ENCODE measurements at regions not wholly inside any gene's neighbourhood (a gene's known extent, or its start where the extent isn't known, plus 50 kb on each side); places are given as distances from the start of the nearest gene placed in this dataset.

DNA sequence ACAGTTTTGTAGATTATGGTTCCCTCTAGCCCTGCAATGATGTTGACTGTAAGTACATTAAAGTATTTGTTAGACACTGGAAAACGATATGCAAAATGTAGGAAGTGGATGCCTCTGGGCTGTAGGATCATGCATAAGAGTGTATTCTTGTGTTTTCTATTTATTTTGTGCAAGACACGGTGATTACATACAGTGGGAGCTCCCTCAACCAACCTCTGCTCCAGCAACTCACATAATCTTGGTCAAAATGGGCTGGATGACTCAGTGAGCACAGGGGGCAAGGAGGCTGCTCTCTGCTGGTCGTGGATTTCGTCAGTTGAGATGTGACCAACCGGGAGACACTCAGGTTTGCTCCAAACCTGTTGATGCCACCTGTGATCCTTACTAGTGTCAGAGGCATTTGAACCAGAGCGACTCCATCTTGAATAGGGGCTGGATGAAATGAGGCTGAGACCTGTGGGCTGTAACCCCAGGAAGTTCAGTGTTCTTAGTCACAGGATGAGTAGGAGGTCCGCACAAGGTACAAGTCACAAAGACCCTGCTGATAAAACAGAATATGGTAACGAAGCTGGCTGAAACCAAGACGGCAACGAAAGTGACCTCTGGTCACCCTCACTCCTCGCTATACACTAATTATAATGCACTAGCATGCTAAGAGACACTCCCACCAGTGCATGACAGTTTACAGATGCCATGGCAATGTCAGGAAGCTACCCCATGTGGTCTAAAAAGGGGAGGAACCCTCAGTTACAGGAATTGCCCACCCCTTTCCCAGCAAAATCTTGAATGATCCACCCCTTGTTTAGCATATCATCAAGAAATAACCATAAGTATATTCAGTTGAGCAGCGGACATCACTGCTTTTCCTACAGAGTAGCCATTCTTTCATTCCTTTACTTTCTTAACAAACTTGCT, 56.4 kb upstream of the FAM20C start:
- H3K27me3 ChIP-seq (ENCODE audit: control insufficient read depth, insufficient read depth, low read length), result peaks cover 7% of the 10 kb centered on the region
- no peaks in the 10 kb centered on the region; the same call in 1 of the 2 replicates for H3K9me3 ChIP-seq (ENCODE audit: control insufficient read depth, insufficient read depth, low read length)
- no peak overlapping the region for H3K4me3 ChIP-seq (ENCODE audit: low read depth, low read length)
- ChIA-PET POLR2A (no interaction called here), CTCF (no interaction called here)
- H3K27ac ChIP-seq (ENCODE audit: low read depth, low read length), result no peak overlapping the region
- TF ChIP-seq, protein P1, sequence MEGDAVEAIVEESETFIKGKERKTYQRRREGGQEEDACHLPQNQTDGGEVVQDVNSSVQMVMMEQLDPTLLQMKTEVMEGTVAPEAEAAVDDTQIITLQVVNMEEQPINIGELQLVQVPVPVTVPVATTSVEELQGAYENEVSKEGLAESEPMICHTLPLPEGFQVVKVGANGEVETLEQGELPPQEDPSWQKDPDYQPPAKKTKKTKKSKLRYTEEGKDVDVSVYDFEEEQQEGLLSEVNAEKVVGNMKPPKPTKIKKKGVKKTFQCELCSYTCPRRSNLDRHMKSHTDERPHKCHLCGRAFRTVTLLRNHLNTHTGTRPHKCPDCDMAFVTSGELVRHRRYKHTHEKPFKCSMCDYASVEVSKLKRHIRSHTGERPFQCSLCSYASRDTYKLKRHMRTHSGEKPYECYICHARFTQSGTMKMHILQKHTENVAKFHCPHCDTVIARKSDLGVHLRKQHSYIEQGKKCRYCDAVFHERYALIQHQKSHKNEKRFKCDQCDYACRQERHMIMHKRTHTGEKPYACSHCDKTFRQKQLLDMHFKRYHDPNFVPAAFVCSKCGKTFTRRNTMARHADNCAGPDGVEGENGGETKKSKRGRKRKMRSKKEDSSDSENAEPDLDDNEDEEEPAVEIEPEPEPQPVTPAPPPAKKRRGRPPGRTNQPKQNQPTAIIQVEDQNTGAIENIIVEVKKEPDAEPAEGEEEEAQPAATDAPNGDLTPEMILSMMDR (IDR thresholded peaks at IDR 0.05; ENCODE audit: low read depth, low read length), result no peak
- DNase-seq (ENCODE audit: low read depth, low spot score), result no peak

DNA sequence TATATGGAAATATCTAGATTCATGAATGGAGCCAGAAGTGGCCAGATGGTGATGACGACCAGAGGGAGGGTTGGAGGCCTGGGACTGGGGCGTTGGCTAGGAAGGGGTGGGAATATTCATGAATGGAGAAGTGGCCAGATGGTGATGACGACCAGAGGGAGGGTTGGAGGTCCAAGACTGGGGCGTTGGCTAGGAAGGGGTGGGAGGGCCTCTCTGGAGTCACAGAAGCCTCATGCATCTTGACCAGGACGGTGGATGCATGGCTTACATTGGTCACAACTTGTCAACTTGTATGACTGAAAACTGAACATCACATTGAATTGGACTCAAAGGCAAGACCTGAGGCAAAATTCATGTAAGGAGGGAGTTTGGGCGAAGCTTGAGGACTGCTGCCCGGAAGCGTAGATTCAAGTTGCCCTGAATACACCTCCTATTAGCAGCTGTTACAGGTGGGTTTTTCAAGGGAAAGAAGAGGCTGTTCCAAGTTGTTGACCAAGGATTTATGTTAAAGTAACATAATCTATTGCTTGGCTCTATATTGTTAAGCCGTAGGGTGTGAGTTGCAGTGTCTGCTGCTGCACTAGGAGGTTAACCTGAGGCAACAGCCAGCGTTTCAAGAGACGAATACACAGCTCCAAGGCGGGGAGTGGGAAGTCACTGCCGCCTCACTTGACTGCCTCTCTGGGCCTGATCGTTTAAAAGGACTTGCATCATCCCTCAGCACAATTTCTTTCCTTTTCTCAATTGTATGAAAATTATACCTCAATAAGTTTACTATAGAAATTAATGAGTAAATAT, 55.1 kb upstream of the FAM20C start:
- no peak overlapping the region for H3K27ac ChIP-seq (ENCODE audit: low read depth, low read length)
- TF ChIP-seq, protein P1 (IDR thresholded peaks at IDR 0.05; ENCODE audit: low read depth, low read length), result no peak
- no peaks in the 10 kb centered on the region; the same call in 1 of the 2 replicates for H3K9me3 ChIP-seq (ENCODE audit: control insufficient read depth, insufficient read depth, low read length)
- ChIA-PET CTCF (no interaction called here), POLR2A (no interaction called here)
- no peak for DNase-seq (ENCODE audit: low read depth, low spot score)
- H3K4me3 ChIP-seq (ENCODE audit: low read depth, low read length), result no peak overlapping the region
- H3K27me3 ChIP-seq (ENCODE audit: control insufficient read depth, insufficient read depth, low read length), result peaks cover 7% of the 10 kb centered on the region

DNA sequence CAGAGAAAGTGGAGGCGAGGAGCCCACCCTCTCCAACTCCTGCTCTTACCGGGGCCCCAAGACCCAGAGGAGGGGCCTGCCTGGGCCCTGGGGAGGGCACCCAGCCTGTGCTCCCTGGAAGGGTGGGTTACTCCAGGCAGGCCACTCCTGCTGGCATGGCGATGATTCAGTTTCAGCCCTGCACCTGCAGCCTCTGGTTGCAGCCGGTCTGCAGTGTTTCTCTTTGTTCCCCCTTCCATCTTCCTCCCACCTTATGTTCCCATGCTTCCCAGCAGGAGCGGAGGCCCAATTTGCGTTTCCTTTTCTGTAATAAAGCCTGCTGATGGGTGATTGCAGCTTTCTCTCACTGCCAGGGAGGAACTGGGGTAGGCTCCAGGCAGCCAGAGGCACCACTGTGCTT, 53.2 kb upstream of the FAM20C start:
- Histone ChIP-seq H3K27me3 (ENCODE audit: control insufficient read depth, insufficient read depth, low read length) (peaks cover 7% of the 10 kb centered on the region), H3K9me3 (ENCODE audit: control insufficient read depth, insufficient read depth, low read length) (no peaks in the 10 kb centered on the region; the same call in 1 of the 2 replicates), H3K4me3 (ENCODE audit: low read depth, low read length) (no peak overlapping the region), H3K27ac (ENCODE audit: low read depth, low read length) (no peak overlapping the region)
- TF ChIP-seq, protein P1 (IDR thresholded peaks at IDR 0.05; ENCODE audit: low read depth, low read length), result no peak
- POLR2A ChIA-PET, result no interaction called here
- DNase-seq (ENCODE audit: low read depth, low spot score), result no peak
- CTCF ChIA-PET, result no interaction called here

DNA sequence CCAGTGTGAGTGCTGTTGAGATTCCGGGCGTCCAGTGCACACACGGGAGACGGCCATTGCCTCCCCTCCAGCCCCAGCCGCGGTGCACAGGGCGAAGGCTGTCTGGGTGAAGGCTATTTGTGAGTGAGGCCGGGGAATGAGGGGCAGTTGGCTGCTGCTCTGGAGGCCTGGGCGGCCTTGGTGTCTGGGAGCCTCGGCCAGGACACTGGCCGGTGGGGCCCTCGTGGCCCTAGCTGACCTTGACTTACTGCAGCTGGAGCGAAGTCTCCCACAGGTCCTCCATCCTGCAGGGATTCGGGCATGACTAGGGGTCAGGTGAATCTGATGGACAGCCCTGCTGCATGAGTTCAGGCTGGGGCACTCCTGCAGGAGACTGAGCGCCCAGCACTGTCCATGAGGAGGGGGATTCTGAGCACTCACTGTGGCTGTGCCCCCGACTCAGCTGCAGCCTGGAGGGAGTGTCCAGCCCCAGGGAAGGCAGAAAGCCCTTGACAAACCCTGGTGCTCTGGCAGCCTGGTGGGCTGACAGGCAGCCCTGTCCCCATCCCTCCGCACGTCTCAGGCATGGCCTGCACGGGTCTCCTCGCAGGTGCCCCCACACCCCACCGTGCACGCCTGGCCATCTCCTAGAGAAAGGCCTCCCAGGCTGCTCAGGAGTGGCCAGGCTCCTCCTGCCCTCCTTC, 52.7 kb upstream of the FAM20C start:
- no peak overlapping the region for H3K4me3 ChIP-seq (ENCODE audit: low read depth, low read length)
- no peaks in the 10 kb centered on the region; the same call in 1 of the 2 replicates for H3K9me3 ChIP-seq (ENCODE audit: control insufficient read depth, insufficient read depth, low read length)
- POLR2A ChIA-PET, result no interaction called here
- H3K27me3 ChIP-seq (ENCODE audit: control insufficient read depth, insufficient read depth, low read length), result peaks cover 7% of the 10 kb centered on the region
- no peak for DNase-seq (ENCODE audit: low read depth, low spot score)
- TF ChIP-seq, protein P1 (IDR thresholded peaks at IDR 0.05; ENCODE audit: low read depth, low read length), result no peak
- no peak overlapping the region for H3K27ac ChIP-seq (ENCODE audit: low read depth, low read length)
- CTCF ChIA-PET, result no interaction called here
